ENCODE measurements at regions not wholly inside any gene's neighbourhood (a gene's known extent, or its start where the extent isn't known, plus 50 kb on each side); places are given as distances from the start of the nearest gene placed in this dataset.

- DNase-seq: no peak
Measured at GRCh38 chr2:236882930-236883329, 202.8 kb upstream of the COPS8 start.

- peak; percentile 39 for DNase-seq
Measured at GRCh38 chr2:236883819-236884218, 201.9 kb upstream of the COPS8 start.

GRCh38 chr2:236884569-236885175 is 201.0 kb upstream of the COPS8 start:
- no peak for DNase-seq

GRCh38 chr2:236886456-236886855 is 199.2 kb upstream of the COPS8 start:
- DNase-seq: no peak

GRCh38 chr2:236887531-236887930 is 198.2 kb upstream of the COPS8 start:
- no peak for DNase-seq

- no peak for DNase-seq
Measured at GRCh38 chr2:236887953-236888793, 197.5 kb upstream of the COPS8 start.

- no peak for DNase-seq
Measured at GRCh38 chr2:236888794-236889780, 196.6 kb upstream of the COPS8 start.

- no peak for DNase-seq
Measured at GRCh38 chr2:236889791-236890704, 195.6 kb upstream of the COPS8 start.

GRCh38 chr2:236892721-236893120 is 193.0 kb upstream of the COPS8 start:
- no peak for DNase-seq

- no peak for DNase-seq
Measured at GRCh38 chr2:236894791-236895190, 190.9 kb upstream of the COPS8 start.

- no peak for DNase-seq
Measured at GRCh38 chr2:236895497-236895896, 190.2 kb upstream of the COPS8 start.

- no peak for DNase-seq
Measured at GRCh38 chr2:236896688-236897087, 189.0 kb upstream of the COPS8 start.

GRCh38 chr2:236899146-236899545 is 186.5 kb upstream of the COPS8 start:
- no peak for DNase-seq

GRCh38 chr2:236899950-236900640 is 185.6 kb upstream of the COPS8 start:
- DNase-seq: no peak

- DNase-seq: no peak
Measured at GRCh38 chr2:236901956-236902355, 183.7 kb upstream of the COPS8 start.

GRCh38 chr2:236903978-236904377 is 181.7 kb upstream of the COPS8 start:
- DNase-seq: no peak

- no peak for DNase-seq
Measured at GRCh38 chr2:236904389-236905263, 181.1 kb upstream of the COPS8 start.

- DNase-seq: no peak
Measured at GRCh38 chr2:236905976-236906375, 179.7 kb upstream of the COPS8 start.

- DNase-seq: no peak
Measured at GRCh38 chr2:236908439-236909192, 177.1 kb upstream of the COPS8 start.

- no peak for DNase-seq
Measured at GRCh38 chr2:236909193-236909504, 176.5 kb upstream of the COPS8 start.
